SU-DHL-6 (cell line): ENCODE measurements at regions not wholly inside any gene's neighbourhood (a gene's known extent, or its start where the extent isn't known, plus 50 kb on each side); places are given as distances from the start of the nearest gene placed in this dataset.

ENCODE experiments used
- CTCF ChIP-seq: fragments of 200-600 bp; sonication (generic); IDR thresholded peaks from one replicate; pipeline ENCODE4 v1.5.1; 2017; ENCODE audit warnings: antibody characterized with exemption, mild to moderate bottlenecking, low read length, moderate library complexity; ENCODE audit not compliant: insufficient read depth, poor library complexity, severe bottlenecking
- EZH2phosphoT487 ChIP-seq: fragments of 200-600 bp; sonication (generic), shearing (Covaris generic); conservative IDR thresholded peaks from 2 replicates; pipeline ENCODE4 v1.6.1; 2018; ENCODE audit warnings: mild to moderate bottlenecking, antibody characterized with exemption, low read length, moderate library complexity, mixed read lengths

- TF ChIP-seq CTCF (no peak), EZH2phosphoT487 (no peak)
Observed at GRCh38 chr11:42311944-42312343, 852.5 kb upstream of the LRRC4C start.
